Glomerular visceral epithelial cell (primary cell): ENCODE measurements at regions not wholly inside any gene's neighbourhood (a gene's known extent, or its start where the extent isn't known, plus 50 kb on each side); places are given as distances from the start of the nearest gene placed in this dataset.
"Not testable (repeated sequence)": the region's sequence is repeated elsewhere in the genome, so short reads cannot be mapped to it uniquely, and the experiment has no call there.

Experiments used
- DNase-seq: peaks from one replicate; pipeline ENCODE4 v3.0.0-alpha.2; 2016; ENCODE audit errors: extremely low spot score

DNA sequence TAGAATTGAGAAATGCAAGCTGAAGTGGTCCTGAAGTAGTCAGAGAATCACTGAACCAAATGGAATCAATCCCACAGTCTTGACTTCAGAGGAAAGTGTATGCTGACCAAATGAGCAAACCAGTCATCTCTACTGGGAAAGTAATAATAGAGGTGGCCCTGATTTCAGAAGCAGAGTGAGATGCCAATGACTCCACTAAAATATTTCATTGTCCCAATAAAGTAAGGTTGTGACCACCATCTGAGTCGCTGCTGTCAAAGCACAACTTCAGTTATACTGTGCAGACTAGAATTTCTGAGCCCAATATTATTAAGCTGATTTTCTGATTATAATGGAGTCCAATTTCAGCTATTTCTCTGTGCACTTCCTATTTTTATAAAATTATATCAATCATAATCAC, 334.4 kb upstream of the THBS1 start:
- peak; percentile 24 for DNase-seq

GRCh38 chr15:39247574-39247973, 333.3 kb upstream of the THBS1 start:
- DNase-seq: no peak

- DNase-seq: peak; percentile 63
Observed at GRCh38 chr15:39248204-39248603, 332.7 kb upstream of the THBS1 start.

DNA sequence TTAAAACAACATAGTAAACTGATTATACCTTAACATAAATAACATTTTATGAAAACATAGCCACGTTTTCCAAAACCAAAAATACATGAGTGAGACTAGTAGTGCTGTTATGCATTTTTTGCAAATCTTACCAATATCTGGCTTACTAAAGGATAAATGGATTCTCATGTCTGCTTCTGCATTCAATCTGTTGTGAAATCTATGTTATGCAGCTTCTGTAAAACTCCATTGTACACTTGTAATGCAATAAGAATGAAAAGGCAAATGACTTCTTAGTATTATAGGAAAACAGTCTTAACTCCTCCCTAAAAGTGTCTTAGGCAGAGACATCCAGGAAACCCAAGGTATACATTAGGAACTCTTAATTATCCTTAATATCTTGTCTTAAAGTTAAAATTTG, 330.9 kb upstream of the THBS1 start:
- DNase-seq: no peak

DNA sequence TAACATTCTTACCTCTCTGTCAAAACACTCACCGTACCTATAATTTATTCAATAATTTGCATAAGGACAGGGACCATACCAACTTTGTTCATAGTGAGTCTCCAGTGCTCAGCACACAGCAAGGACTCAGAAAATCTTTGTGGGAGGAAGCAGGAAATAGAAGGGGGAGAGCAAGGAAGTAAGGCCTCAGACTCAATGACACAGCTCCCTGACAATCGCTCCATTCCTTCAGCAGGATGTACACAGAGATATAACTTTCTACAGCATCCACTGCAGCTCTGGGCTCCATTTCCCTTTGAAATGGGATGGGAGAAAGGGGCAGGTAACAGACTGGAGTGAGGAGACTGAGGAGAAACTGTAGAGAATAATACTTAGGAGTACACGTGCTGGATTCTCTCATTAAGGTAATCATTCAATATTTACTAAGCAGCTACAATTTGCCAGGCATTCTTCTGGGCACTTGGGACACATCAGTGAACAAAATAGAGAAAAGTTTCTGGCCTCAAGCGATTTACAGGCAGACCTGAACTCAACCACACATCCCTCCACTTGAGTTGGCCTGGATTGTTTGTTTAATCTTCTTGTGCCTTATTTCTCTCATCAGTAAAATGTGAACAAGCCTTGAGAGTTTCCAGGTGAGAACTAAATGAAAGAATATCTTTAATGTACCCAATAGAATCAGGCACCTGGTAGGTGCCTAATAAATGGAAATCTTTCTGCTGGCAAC, 330.3 kb upstream of the THBS1 start:
- DNase-seq: no peak

- no peak for DNase-seq
Observed at GRCh38 chr15:39251413-39252133, 329.3 kb upstream of the THBS1 start.

DNA sequence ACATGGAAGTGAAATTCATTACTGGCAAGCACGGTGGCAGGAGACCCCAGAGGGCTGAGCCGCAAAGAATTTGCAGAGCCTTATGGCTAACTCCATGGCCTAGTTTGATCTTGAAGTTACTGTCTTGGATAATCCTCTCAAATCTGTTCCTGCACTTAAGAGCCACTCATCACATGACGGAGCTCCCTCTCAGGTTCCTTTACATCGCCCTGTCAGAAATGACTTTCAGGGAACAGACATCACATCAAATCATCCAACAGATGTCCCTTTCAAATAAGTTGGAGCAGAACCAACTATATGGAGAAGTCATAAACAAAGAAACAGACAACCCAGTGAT, 328.8 kb upstream of the THBS1 start:
- DNase-seq: no peak

GRCh38 chr15:39253552-39253951, 327.3 kb upstream of the THBS1 start:
- DNase-seq: no peak

DNA sequence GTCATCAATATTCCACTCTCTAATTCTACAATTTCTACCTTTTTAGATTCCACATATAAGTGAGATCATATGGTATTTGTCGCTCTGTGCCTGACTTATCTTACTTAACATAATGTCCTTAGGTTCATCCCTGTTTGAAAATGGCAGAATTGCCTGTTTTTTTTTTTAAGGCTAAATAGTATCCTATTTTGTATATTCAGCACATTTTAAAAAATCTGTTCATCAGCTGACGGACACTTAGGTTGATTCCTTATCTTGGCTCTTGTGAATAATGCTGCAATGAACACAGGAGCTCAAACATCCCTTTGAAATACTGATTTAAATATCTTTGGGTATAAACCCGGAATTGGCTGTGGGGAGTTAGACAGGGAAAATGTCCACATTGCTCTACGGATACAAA, 326.7 kb upstream of the THBS1 start:
- DNase-seq: no peak

- no peak for DNase-seq
Observed at GRCh38 chr15:39255760-39256159, 325.1 kb upstream of the THBS1 start.

- no peak for DNase-seq
Observed at GRCh38 chr15:39260391-39260790, 320.5 kb upstream of the THBS1 start.

GRCh38 chr15:39260791-39261190, 320.1 kb upstream of the THBS1 start:
- DNase-seq: no peak

DNA sequence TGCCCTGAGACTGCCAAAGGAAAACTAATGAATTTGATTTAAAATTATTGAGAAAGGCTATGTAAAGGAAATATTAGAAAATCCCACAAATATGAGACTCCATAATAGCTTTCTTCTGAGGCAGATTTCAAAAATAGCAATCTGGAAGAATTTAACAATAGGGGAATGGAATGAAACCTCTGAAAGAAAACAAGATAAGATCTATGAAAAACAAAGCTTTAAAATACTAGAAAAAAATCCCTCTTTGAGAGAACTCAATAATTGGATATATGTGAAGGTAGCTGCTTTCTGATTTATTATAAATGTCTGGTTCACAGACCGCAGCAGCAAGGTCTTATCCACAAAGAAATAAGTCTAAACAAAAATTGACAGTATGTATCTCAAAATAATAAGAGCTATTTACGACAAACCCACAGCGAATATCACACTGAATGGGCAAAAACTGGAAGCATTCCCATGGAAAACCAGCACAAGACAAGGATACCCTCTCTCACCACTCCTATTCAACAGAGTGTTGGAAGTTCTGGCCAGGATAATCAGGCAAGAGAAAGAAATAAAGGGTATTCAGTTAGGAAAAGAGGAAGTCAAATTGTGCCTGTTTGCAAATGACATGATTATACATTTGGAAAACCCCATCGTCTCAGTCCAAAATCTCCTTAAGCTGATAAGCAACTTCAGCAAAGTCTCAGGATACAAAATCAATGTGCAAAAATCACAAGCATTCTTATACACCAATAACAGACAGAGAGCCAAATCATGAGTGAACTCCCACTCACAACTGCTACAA, 319.3 kb upstream of the THBS1 start:
- DNase-seq: not testable (repeated sequence)

DNA sequence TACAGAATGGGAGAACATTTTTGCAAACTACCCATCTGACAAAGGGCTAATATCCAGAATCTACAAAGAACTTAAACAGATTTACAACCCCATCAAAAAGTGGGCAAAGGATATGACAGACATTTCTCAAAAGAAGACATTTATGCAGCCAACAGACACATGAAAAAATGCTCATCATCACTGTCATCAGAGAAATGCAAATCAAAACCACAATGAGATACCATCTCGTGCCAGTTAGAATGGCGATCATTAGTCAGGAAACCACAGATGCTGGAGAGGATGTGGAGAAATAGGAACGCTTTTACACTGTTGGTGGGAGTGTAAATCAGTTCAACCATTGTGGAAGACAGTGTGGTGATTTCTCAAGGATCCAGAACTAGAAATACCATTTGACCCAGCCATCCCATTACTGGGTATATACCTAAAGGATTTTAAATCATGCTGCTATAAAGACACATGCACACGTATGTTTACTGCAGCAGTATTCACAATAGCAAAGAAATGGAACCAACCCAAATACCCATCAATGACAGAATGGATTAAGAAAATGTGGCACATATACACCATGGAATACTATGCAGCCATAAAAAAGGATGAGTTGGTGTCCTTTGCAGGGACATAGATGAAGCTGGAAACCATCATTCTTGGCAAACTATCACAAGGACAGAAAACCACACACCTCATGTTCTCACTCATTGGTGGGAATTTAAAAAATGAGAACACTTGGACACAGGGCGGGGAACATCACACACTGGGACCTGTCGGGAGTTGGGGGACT, 317.7 kb upstream of the THBS1 start:
- DNase-seq: peak; percentile 62

DNA sequence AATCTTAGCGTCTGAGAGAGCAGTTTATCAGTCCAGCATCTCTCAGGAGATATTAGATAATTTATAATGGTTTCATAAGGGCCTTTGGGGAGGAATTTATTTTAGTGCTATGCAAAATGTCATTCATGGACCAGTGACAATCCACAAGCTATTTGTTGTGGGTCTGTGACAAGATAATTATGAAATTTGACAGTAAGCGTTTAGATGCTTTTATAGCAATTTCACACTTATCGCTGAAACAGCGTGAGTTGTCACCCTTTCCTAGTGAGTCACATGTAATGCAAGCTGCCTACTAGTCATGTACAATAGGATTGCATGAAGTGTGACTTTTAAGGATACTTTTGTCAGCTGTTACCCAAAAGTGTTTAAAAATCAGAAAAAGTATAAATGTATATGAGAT, 315.6 kb upstream of the THBS1 start:
- DNase-seq: no peak

GRCh38 chr15:39266890-39267289, 314.0 kb upstream of the THBS1 start:
- no peak for DNase-seq

DNA sequence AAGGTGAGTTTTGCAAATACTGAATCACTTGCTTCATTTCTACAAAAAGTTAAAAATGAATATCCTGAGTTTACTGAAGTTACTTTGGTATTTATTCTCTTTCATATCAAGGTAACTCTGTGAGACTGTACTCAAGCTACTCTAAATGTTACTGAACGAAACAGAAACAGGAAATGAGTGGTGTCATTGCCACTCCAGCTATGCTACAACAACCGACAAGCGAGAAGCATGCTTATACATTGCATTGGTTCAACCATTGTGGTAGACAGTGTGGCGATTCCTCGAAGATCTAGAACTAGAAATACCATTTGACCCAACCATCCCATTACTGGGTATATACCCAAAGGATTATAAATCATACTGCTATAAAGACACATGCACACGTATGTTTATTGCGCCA, 313.2 kb upstream of the THBS1 start:
- no peak for DNase-seq

- DNase-seq: no peak
Observed at GRCh38 chr15:39269352-39269751, 311.5 kb upstream of the THBS1 start.

DNA sequence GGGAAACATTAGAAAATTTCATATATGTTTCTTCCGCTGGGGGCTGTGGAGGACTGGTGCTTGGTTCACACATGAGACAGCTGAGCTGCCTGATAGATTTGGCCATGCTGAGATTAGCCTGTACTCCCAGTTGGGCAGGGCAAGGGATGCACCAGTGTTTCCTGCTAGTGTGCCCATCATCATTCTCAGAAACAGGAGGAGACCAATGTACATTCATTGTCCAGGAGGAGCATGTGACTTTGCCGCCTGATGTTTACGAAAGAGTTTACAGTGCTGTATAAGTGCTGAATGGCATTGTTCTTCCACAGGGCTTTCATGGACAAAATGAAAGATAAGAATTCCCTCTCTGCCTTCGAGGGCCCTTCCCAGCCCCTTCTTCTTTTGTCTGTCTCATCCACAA, 311.1 kb upstream of the THBS1 start:
- DNase-seq: no peak

DNA sequence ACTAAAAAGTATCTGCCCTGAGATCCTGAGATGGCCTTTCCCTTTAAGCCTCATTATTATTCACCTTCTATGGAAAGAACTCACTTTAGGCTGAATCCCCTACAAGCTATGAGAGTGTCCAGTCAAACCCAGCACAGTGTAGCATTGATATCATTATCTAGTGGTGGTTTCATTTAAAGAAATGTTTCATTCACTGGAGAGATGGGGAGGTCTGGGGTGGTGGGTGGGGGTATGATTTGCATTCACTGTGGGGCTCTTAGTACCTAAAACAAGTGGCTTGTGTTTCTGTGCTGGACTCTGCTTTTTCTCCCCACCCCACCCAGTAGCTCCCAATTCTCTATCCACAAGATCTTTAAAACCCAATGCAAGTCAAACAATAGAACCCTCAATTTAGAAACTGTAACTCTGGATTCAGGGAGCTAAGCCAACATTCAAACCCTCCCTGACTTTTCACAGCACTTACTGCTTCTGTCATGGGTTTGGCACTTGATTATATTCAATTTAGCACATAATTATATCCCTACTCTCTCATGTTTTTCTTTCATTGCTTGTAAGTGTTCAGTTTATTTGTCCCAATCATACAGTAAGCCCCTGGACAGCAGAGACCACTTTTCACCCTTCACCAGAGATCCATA, 310.5 kb upstream of the THBS1 start:
- no peak for DNase-seq

GRCh38 chr15:39270934-39271333, 309.9 kb upstream of the THBS1 start:
- DNase-seq: peak; percentile 69

DNA sequence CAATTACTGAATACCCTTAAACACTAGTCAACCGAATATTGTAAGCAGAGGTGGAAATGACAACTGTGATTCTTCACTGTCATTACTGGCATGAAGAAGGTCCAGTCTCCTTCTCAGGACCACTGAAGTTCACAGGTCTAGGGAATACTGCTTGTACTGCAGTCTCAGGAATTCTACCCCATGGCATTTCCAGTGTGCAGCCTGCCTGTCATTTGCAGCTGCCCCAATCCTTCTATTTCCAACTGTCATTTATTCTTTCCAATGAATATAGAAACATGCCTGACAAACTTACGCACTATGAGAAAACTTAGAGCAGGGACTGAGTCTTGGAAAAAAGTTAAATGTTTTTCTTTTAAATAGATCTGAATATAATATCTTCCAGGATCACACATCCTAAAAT, 308.0 kb upstream of the THBS1 start:
- DNase-seq: no peak
